ENCODE measurements at regions not wholly inside any gene's neighbourhood (a gene's known extent, or its start where the extent isn't known, plus 50 kb on each side); places are given as distances from the start of the nearest gene placed in this dataset.
"Not testable (repeated sequence)": the region's sequence is repeated elsewhere in the genome, so short reads cannot be mapped to it uniquely, and the experiment has no call there.

DNA sequence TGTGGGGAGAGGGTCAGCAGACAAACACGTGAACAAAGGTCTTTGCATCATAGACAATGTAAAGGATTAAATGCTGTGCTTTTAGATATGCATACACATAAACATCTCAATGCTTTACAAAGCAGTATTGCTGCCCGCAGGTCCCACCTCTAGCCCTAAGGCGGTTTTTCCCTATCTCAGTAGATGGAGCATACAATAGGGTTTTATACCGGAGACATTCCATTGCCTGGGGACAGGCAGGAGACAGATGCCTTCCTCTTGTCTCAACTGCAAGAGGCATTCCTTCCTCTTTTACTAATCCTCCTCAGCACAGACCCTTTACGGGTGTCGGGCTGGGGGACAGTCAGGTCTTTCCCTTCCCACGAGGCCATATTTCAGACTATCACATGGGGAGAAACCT lies 279.5 kb downstream of the AKAIN1 start:
- not testable (repeated sequence) for H3K27me3 ChIP-seq (ENCODE audit: control insufficient read depth in 3 of 3, insufficient read depth in 3 of 3, low read depth in 1 of 3, low read length in 3 of 3); H2AK5ac ChIP-seq (ENCODE audit: low read depth, low read length); H3K79me1 ChIP-seq (ENCODE audit: low read depth, low read length); H2BK5ac ChIP-seq (ENCODE audit: low read length); H3K27ac ChIP-seq (replicated peaks; ENCODE audit: low read length); H3K4me2 ChIP-seq (ENCODE audit: insufficient read depth, low read length, poor library complexity, severe bottlenecking); H2BK120ac ChIP-seq (ENCODE audit: low read depth, low read length); H3K4me3 ChIP-seq (ENCODE audit: low read length in 2 of 2); H2BK12ac ChIP-seq (ENCODE audit: low read length); H2AFZ ChIP-seq (ENCODE audit: low read length); H4K91ac ChIP-seq (ENCODE audit: low read depth, low read length, poor library complexity); H4K8ac ChIP-seq (ENCODE audit: low read depth, low read length); H3K4me1 ChIP-seq (ENCODE audit: control insufficient read depth in 2 of 2, insufficient read depth in 1 of 2, low read depth in 1 of 2, low read length in 2 of 2); H2BK15ac ChIP-seq (ENCODE audit: low read length); H3K9ac ChIP-seq (ENCODE audit: low read depth, low read length, poor library complexity); H3K23ac ChIP-seq (ENCODE audit: low read depth, low read length, poor library complexity); H3K14ac ChIP-seq (ENCODE audit: low read length); H3K18ac ChIP-seq (ENCODE audit: low read length); H3K4ac ChIP-seq (ENCODE audit: low read length); H3K9me3 ChIP-seq (replicated peaks in 1 of 2; ENCODE audit: control insufficient read depth in 2 of 2, insufficient read depth in 1 of 2, low read depth in 1 of 2, low read length in 2 of 2); H3K36me3 ChIP-seq (replicated peaks in 1 of 2; ENCODE audit: control insufficient read depth in 2 of 2, insufficient read depth in 2 of 2, low read length in 2 of 2); DNase-seq (ENCODE audit: low spot score)
- WGBS, 2 donors (ENCODE audit: extremely low coverage in 2 of 2, insufficient read length in 2 of 2, insufficient replicate concordance in 1 of 2): no CpG with 5 or more reads among the region's 7 CpGs

DNA sequence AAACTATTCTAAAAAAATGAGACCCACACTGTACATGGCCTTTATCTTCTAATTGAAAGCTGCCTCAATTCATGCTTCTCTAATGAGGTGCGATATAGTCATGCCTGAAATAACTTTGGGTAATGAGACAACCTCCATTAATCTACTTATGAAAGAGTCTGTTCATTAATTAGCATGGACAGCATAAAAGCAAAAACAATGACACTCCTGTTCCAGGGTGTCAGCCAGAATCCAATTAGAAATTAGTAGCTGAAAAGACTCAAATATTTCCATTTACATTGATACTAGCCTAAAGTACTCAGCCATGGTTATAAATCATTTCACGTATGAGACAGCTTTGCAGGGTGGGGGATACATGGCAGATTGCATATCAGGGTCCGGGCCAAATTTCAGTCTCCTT lies 288.7 kb downstream of the AKAIN1 start:
- Histone ChIP-seq H3K27me3 (ENCODE audit: control insufficient read depth in 3 of 3, insufficient read depth in 3 of 3, low read depth in 1 of 3, low read length in 3 of 3) (no peaks in the 10 kb centered on the region), H3K36me3 (replicated peaks in 1 of 2; ENCODE audit: control insufficient read depth in 2 of 2, insufficient read depth in 2 of 2, low read length in 2 of 2) (no peaks in the 10 kb centered on the region), H3K18ac (ENCODE audit: low read length) (no peak overlapping the region), H3K14ac (ENCODE audit: low read length) (no peak overlapping the region), H2BK15ac (ENCODE audit: low read length) (no peak overlapping the region), H3K4me1 (ENCODE audit: control insufficient read depth in 2 of 2, insufficient read depth in 1 of 2, low read depth in 1 of 2, low read length in 2 of 2) (peaks cover 0 to 5% of the 10 kb centered on the region in 2 donors), H3K4me3 (ENCODE audit: low read length in 2 of 2) (no peak overlapping the region), H3K27ac (replicated peaks; ENCODE audit: low read length) (no peak overlapping the region), H2BK120ac (ENCODE audit: low read depth, low read length) (no peak overlapping the region), H2AK5ac (ENCODE audit: low read depth, low read length) (no peak overlapping the region), H2AFZ (ENCODE audit: low read length) (no peak overlapping the region), H3K79me1 (ENCODE audit: low read depth, low read length) (no peaks in the 10 kb centered on the region), H2BK12ac (ENCODE audit: low read length) (no peak overlapping the region), H3K4ac (ENCODE audit: low read length) (no peak overlapping the region), H3K4me2 (ENCODE audit: insufficient read depth, low read length, poor library complexity, severe bottlenecking) (no peak overlapping the region), H4K8ac (ENCODE audit: low read depth, low read length) (no peak overlapping the region), H3K9me3 (replicated peaks in 1 of 2; ENCODE audit: control insufficient read depth in 2 of 2, insufficient read depth in 1 of 2, low read depth in 1 of 2, low read length in 2 of 2) (no peaks in the 10 kb centered on the region), H4K91ac (ENCODE audit: low read depth, low read length, poor library complexity) (no peak overlapping the region), H3K23ac (ENCODE audit: low read depth, low read length, poor library complexity) (no peak overlapping the region), H2BK5ac (ENCODE audit: low read length) (no peak overlapping the region), H3K9ac (ENCODE audit: low read depth, low read length, poor library complexity) (no peak overlapping the region)
- DNase-seq (ENCODE audit: low spot score): no peak
- WGBS, 2 donors (ENCODE audit: extremely low coverage in 2 of 2, insufficient read length in 2 of 2, insufficient replicate concordance in 1 of 2): no CpG with 5 or more reads among the region's 3 CpGs

DNA sequence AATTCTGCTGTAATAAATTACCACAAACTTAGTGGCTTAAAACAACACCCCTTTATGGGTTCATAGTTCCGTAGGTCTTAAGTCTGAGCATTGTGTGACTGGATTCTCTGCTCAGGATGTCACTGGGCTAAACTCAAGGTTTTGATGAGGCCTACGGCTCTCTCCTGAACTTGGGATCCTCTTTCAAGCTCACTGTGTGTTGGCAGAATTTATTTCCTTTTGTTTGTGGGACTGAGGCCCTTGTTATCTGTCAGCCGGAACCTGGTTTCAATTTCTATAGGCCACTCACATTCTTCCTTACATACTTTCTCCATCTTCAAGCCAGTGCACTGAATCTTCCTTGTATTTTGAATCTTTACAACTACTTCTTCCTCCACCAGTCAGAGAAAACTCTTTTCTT lies 290.2 kb downstream of the AKAIN1 start:
- no peaks in the 10 kb centered on the region for H3K79me1 ChIP-seq (ENCODE audit: low read depth, low read length)
- H3K36me3 ChIP-seq (replicated peaks in 1 of 2; ENCODE audit: control insufficient read depth in 2 of 2, insufficient read depth in 2 of 2, low read length in 2 of 2): no peaks in the 10 kb centered on the region
- no peak overlapping the region for H2BK120ac ChIP-seq (ENCODE audit: low read depth, low read length)
- H3K4me3 ChIP-seq (ENCODE audit: low read length in 2 of 2): no peak overlapping the region
- H3K27ac ChIP-seq (replicated peaks; ENCODE audit: low read length): no peak overlapping the region
- H3K4me2 ChIP-seq (ENCODE audit: insufficient read depth, low read length, poor library complexity, severe bottlenecking): no peak overlapping the region
- H3K23ac ChIP-seq (ENCODE audit: low read depth, low read length, poor library complexity): no peak overlapping the region
- no peak overlapping the region for H2BK5ac ChIP-seq (ENCODE audit: low read length)
- H4K91ac ChIP-seq (ENCODE audit: low read depth, low read length, poor library complexity): no peak overlapping the region
- no peak overlapping the region for H3K14ac ChIP-seq (ENCODE audit: low read length)
- no peaks in the 10 kb centered on the region for H3K27me3 ChIP-seq (ENCODE audit: control insufficient read depth in 3 of 3, insufficient read depth in 3 of 3, low read depth in 1 of 3, low read length in 3 of 3)
- H3K18ac ChIP-seq (ENCODE audit: low read length): no peak overlapping the region
- DNase-seq (ENCODE audit: low spot score): no peak
- H3K4me1 ChIP-seq (ENCODE audit: control insufficient read depth in 2 of 2, insufficient read depth in 1 of 2, low read depth in 1 of 2, low read length in 2 of 2): peaks cover 0 to 5% of the 10 kb centered on the region in 2 donors
- H3K4ac ChIP-seq (ENCODE audit: low read length): no peak overlapping the region
- H4K8ac ChIP-seq (ENCODE audit: low read depth, low read length): no peak overlapping the region
- WGBS, 2 donors (ENCODE audit: extremely low coverage in 2 of 2, insufficient read length in 2 of 2, insufficient replicate concordance in 1 of 2): no CpG with 5 or more reads among the region's 3 CpGs
- peak overlapping the region; percentile 5 for H2AFZ ChIP-seq (ENCODE audit: low read length)
- no peak overlapping the region for H2BK12ac ChIP-seq (ENCODE audit: low read length)
- no peak overlapping the region for H2AK5ac ChIP-seq (ENCODE audit: low read depth, low read length)
- H3K9me3 ChIP-seq (replicated peaks in 1 of 2; ENCODE audit: control insufficient read depth in 2 of 2, insufficient read depth in 1 of 2, low read depth in 1 of 2, low read length in 2 of 2): no peaks in the 10 kb centered on the region
- no peak overlapping the region for H2BK15ac ChIP-seq (ENCODE audit: low read length)
- H3K9ac ChIP-seq (ENCODE audit: low read depth, low read length, poor library complexity): no peak overlapping the region

DNA sequence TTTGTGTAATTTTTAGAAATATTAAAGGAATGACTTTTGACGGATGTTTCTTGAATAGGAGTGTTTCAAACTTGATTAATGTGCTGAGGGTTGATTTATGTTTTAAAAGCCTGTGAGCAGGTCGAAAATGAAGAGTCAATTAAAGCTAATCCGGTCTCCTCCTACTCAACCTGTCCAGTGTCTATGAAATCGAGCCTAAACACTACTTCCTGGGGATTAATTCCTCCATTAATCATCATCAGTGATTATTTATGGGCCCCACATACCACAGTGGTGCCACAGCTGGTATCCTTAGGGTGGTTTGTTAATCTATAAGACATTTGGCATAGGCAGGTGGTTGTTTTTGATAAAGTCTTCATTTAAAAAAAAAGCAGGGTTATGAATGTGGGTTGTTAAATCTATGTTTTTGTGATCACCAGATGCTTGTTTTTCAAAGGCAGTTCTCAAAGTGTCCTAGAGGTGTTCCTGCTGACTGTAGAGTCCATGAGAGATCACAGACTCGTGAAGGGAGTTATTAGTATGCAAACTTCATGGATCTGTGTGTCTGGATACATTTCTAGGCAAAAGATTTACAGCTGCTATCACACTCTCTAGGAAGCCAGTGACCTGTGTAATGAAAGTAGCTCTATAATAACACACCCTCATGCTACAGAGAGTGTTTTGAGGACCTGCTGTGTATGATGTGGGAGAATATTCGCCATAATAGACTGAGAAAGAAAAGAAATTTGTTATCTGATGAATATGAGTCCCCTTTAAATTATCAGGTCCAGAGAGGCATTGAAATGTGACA lies 308.6 kb downstream of the AKAIN1 start:
- no peak overlapping the region for H3K18ac ChIP-seq (ENCODE audit: low read length)
- H3K36me3 ChIP-seq (replicated peaks in 1 of 2; ENCODE audit: control insufficient read depth in 2 of 2, insufficient read depth in 2 of 2, low read length in 2 of 2): no peaks in the 10 kb centered on the region
- H2BK5ac ChIP-seq (ENCODE audit: low read length): no peak overlapping the region
- no peak overlapping the region for H3K4me2 ChIP-seq (ENCODE audit: insufficient read depth, low read length, poor library complexity, severe bottlenecking)
- no peaks in the 10 kb centered on the region for H3K4me1 ChIP-seq (ENCODE audit: control insufficient read depth in 2 of 2, insufficient read depth in 1 of 2, low read depth in 1 of 2, low read length in 2 of 2)
- no peaks in the 10 kb centered on the region for H3K9me3 ChIP-seq (replicated peaks in 1 of 2; ENCODE audit: control insufficient read depth in 2 of 2, insufficient read depth in 1 of 2, low read depth in 1 of 2, low read length in 2 of 2)
- no peaks in the 10 kb centered on the region for H3K79me1 ChIP-seq (ENCODE audit: low read depth, low read length)
- H3K27ac ChIP-seq (replicated peaks; ENCODE audit: low read length): no peak overlapping the region
- no peak overlapping the region for H4K91ac ChIP-seq (ENCODE audit: low read depth, low read length, poor library complexity)
- H4K8ac ChIP-seq (ENCODE audit: low read depth, low read length): no peak overlapping the region
- H2AFZ ChIP-seq (ENCODE audit: low read length): no peak overlapping the region
- H2AK5ac ChIP-seq (ENCODE audit: low read depth, low read length): no peak overlapping the region
- no peak overlapping the region for H2BK120ac ChIP-seq (ENCODE audit: low read depth, low read length)
- DNase-seq (ENCODE audit: low spot score): no peak
- WGBS, 2 donors (ENCODE audit: extremely low coverage in 2 of 2, insufficient read length in 2 of 2, insufficient replicate concordance in 1 of 2): no CpG with 5 or more reads among the region's 6 CpGs
- H3K4ac ChIP-seq (ENCODE audit: low read length): no peak overlapping the region
- no peaks in the 10 kb centered on the region for H3K27me3 ChIP-seq (ENCODE audit: control insufficient read depth in 3 of 3, insufficient read depth in 3 of 3, low read depth in 1 of 3, low read length in 3 of 3)
- no peak overlapping the region for H2BK15ac ChIP-seq (ENCODE audit: low read length)
- no peak overlapping the region for H3K23ac ChIP-seq (ENCODE audit: low read depth, low read length, poor library complexity)
- H3K9ac ChIP-seq (ENCODE audit: low read depth, low read length, poor library complexity): no peak overlapping the region
- no peak overlapping the region for H3K14ac ChIP-seq (ENCODE audit: low read length)
- H2BK12ac ChIP-seq (ENCODE audit: low read length): no peak overlapping the region
- no peak overlapping the region for H3K4me3 ChIP-seq (ENCODE audit: low read length in 2 of 2)

Measured in neuronal stem cell (in vitro differentiated cells).